ENCODE measurements at regions not wholly inside any gene's neighbourhood (a gene's known extent, or its start where the extent isn't known, plus 50 kb on each side); places are given as distances from the start of the nearest gene placed in this dataset.

GRCh38 chr15:31545257-31545656 is 218.6 kb downstream of the KLF13 start:
- in situ Hi-C loops (cut with HindIII; ENCODE audit: low sequenced_read_pairs) = no loop called here

DNA sequence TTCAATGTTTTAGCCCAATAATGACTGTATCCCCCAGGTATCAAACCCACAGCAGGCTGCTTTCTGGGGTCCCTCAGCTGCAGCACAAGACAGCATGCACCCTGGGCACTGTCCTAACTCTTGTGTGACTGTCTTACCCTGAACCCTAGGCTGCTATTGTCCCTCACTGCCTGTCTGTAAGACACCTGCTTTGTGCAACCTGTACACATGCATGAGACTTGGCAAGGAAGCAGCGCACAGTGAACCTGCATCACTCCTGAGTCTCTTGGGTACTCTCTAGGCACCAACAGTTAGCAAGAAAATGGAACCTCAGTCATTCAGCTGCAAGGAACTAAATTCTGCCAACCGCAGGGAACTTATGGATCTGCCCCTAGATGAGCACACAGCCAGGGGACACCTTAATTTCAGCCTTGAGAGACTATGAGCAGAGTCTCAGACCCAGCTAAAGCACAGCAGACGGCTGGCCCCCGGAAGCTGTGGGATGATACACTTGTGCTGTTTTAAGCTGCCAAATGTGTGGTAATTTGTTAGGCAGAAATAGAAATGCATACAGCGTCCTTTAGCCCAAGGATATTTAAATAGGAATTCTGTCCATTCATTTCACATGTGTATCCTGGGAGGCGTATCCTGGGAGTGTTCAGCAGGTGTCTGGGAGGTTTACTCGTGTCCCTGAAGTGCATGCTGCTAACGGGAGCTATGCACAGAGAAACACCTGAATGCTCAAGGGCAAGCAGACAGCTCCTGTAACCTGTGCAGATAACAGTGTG is 223.8 kb downstream of the KLF13 start:
- in situ Hi-C loops (cut with HindIII; ENCODE audit: low sequenced_read_pairs) = no loop called here

DNA sequence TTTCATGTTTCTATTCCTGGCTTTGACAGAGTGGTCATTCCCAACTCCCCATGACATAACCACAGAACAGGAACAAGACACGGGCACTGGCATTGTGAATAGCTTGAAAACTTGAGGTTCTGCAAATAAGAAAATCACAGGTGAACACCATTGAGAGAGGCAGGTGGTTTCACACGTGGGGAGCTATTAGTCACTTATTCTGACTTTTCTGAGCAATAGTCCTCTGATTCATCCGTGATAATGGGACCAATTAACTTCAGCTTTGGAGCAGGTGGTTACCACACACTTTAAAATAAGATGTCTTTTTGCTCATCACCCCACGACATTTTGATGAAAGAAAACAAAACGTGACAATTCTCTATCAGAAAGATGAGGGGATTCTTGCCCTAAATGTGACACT is 224.7 kb downstream of the KLF13 start:
- in situ Hi-C loops (cut with HindIII; ENCODE audit: low sequenced_read_pairs) = no loop called here

GRCh38 chr15:31552482-31553099 is 226.0 kb downstream of the KLF13 start:
- in situ Hi-C loops (cut with HindIII; ENCODE audit: low sequenced_read_pairs) = no loop called here

DNA sequence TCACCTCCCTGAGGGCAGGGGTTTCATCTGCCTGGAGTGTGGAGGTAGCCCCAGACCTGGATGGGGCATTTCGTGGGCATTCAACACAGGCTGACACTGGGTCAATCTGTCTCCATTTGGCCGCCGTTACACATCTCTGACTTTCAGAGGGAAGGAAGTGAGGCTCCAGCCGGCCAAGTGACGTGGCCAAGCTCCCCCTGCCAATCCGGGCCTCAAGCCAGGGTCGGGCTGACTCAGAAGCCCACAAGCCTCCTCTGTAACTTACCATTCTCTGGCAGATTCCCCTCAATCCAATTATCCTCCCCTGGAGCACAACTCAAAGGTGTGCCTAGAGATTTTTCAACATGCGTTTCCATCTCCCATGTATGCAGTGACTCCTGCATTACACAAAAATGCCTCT is 227.6 kb downstream of the KLF13 start:
- in situ Hi-C loops (cut with HindIII; ENCODE audit: low sequenced_read_pairs) = no loop called here

DNA sequence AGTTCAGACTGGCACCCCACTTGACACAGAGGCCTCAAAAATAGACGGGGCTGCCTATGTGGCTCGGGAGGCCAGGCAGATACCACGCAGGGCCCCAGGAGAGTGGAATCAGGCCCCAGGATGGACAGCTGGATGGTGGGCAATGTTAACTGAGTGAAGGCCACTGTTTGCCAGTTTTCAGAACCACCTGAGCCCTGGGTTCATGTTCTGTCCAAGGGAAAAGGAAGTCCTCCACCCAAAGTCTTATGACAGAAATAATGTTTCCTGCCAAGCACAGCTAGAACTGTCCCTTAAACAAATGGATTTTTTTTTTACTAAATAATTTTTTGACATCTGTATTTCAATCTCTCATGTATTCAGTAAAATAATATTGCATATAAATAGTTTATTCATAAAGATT is 228.4 kb downstream of the KLF13 start:
- in situ Hi-C loops (cut with HindIII; ENCODE audit: low sequenced_read_pairs) = no loop called here

DNA sequence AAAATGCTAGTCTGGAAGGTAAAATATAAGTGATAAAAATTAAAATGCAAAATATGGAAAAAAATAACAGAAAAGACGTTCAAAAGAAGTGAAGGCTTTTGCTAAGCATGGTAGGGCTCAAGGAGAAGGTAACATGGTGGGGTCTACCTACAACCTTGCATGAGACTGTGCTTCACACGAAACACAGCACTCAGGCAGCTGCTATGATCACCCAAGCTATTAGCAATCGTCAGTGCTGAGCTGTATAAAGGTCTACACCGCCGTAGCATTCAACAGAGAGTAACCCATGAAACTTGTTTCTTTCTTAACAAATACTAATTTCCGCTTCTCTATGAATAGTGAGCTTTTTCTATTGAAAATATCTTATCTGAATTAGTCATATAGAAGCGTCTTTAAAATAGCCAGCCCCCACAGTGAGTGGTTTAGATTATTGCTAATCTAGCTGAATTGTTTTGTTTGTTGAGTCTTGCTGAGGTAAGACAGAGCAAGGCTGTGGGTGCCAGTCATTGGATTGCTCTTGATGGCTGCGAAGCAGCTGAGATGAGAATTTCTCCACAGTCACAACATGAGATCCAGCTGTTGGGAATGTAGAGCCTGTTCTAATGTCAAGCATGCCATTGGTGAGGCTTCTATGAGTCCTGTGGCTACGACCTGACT is 230.0 kb downstream of the KLF13 start:
- in situ Hi-C loops (cut with HindIII; ENCODE audit: low sequenced_read_pairs) = no loop called here

DNA sequence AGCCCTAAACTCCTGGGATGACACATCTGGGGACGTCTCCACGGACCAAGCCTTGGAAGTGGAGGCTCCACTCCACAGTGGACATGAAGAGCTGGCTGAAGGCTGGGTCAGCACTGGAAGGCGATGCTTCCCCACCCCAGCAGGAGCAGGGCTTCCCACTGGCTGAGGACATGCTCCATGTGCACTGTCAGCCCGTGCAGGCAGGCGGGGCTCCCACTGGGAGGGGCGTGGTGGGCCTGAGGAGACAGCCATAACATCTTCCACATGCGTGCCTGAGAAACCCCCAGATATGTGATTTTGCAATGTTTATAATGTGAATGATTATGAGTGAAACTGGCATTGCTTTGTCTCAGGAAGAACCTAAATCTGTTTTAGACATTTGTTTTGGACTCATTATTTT is 231.3 kb downstream of the KLF13 start:
- in situ Hi-C loops (cut with HindIII; ENCODE audit: low sequenced_read_pairs) = no loop called here

GRCh38 chr15:31558840-31559239 is 232.2 kb downstream of the KLF13 start:
- in situ Hi-C loops (cut with HindIII; ENCODE audit: low sequenced_read_pairs) = no loop called here

DNA sequence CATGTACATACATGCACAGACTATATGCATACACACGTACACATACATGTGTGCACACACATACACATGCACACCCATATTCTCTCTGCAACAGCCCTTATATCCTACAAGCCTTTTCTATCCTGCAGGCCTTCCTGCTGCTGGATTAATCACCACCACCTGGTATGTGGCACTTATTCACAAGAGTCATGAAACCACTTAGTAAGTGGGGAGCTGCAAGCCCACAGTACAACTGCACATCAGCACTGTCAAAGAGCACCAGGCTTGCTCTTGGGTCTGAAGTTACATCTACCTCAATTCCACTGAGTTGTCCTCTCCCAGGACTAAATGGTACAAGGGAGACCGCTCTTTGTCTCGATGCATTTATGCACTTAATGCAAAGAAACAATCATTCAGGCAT is 233.2 kb downstream of the KLF13 start:
- in situ Hi-C loops (cut with HindIII; ENCODE audit: low sequenced_read_pairs) = no loop called here

GRCh38 chr15:31560643-31561042 is 234.0 kb downstream of the KLF13 start:
- in situ Hi-C loops (cut with HindIII; ENCODE audit: low sequenced_read_pairs) = no loop called here

DNA sequence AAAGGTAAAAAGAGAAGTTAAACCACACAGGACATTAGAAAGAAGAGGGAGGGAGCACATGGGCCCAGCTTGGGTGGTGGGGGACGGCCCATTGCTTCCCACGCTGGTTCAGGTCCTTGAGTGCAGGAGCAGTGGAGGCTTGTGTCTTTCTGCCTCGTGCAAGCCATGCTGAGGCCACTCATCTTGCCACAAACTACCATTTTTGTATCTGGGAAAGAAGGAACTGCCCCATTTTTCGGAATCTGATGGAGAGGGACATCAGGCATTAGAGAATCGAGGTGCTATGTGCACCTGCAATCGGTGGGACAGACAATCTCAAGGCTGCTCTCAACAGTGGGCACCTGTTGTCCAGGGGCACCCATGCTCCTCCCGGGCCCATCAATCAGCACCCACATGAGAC is 234.5 kb downstream of the KLF13 start:
- in situ Hi-C loops (cut with HindIII; ENCODE audit: low sequenced_read_pairs) = no loop called here

DNA sequence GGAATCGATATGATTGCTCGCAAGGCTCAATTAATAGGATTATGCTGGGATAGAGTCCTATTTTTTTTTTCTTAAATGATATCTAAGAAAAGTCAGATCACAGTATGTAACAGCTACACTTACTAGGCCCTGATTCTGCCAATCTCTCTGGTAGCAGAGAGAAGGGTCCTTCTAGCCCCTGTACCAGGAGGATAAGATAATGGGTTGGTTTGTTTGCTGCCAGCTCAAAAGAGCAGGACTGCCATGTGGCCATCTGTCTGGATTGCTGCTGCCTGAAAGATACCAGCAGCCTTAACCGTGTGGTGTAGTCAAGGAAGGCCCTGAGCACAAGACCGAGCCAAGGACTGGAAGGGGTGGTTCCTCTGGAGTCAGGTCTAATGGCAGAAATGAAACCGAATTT is 236.4 kb downstream of the KLF13 start:
- in situ Hi-C loops (cut with HindIII; ENCODE audit: low sequenced_read_pairs) = no loop called here

GRCh38 chr15:31563421-31563820 is 236.8 kb downstream of the KLF13 start:
- in situ Hi-C loops (cut with HindIII; ENCODE audit: low sequenced_read_pairs) = no loop called here

DNA sequence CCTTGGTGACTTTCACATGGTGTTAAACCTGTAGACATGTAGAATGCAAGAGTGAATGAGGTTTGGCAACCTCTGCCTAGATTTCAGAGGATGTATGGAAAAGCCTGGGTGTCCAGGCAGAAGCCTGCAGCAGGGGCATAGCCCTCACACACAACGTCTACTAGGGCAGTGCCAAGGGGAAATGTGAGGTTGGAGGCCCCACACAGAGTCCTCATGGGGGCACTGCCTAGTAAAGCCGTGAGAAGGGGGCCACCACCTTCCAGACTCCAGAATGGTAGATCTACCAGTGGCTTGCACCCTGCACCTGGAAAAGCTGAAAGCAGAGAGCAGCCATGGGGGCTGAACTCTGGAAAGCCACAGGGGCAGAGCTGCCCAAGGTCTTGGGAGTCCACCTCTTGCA is 241.2 kb downstream of the KLF13 start:
- in situ Hi-C loops (cut with HindIII; ENCODE audit: low sequenced_read_pairs) = no loop called here

DNA sequence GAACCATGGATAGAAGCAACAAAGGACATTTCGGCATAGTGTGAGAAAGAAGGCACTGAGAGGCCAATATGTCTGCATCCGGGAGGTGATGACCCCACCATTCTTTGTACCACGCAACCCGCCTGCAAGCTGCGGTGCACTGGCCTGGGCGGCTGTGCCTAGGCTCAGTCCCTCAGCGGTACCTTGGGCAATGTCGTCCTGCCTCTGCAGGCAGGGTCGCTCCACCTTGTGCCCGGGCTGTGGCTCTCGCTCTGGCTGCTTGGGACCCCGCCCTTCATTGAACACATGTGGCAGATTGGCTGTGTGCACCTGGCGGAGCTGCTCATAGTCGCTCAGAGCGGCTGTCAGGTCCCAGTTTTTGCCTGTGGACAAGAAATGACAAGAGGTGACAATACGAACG is 243.2 kb downstream of the KLF13 start:
- in situ Hi-C loops (cut with HindIII; ENCODE audit: low sequenced_read_pairs) = no loop called here

DNA sequence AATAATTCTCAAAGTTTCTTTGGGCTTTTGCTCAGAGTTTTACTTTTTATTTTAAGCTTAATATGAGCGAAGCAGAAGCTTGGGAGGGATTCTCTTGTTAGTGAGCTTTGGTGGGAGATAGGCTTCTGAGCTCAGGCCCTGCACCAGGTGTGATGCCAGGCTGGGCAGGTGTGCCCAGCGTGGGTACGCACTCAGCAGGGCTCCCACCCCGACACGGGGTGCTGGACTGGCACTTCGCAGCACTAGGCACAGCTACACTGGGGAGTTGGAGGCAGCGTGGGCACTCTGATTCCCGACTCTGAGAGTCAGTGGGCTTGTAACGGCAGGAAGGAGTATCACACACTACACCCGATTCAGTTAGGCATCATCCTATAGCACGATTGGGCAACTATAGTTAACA is 244.0 kb downstream of the KLF13 start:
- in situ Hi-C loops (cut with HindIII; ENCODE audit: low sequenced_read_pairs) = no loop called here

- in situ Hi-C loops (cut with HindIII; ENCODE audit: low sequenced_read_pairs) = no loop called here
Measured at GRCh38 chr15:31571676-31572075, 245.0 kb downstream of the KLF13 start.

DNA sequence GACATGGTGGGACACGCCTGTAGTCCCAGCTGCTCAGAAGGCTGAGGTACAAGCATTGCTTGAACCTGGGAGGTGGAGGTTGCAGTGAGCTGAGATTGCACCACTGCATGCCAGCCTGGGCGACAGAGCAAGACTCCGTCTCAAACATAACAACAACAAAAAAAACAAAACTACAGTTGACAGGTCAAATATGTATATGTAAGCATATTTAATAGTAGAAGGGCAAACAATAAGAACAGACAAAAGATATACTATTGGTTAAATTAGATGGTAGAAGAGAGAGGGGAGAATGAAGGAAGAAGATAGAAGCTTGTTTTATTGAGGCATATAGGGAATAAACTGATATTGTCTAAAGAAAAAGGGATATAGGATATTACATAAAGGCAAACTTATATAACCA is 247.1 kb downstream of the KLF13 start:
- in situ Hi-C loops (cut with HindIII; ENCODE audit: low sequenced_read_pairs) = no loop called here

DNA sequence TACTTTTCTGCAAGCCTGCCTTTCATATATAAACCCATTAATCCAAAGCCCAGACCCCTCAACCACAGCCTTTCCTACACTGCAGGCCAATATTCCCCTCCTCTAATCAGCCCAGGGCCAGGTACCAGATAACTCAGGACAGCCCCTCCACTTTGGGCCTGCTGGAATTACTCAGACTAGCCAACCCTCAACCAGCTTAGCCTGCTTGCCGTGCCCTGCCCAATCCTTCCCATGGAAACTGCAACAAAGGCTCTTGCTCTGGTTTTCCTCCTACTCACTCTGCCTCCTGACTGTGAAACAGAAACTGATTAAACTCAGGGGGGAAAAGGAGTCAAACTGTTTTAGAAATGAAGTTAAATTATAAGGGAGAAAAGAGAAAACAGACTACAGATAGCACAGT is 248.1 kb downstream of the KLF13 start:
- in situ Hi-C loops (cut with HindIII; ENCODE audit: low sequenced_read_pairs) = no loop called here

- in situ Hi-C loops (cut with HindIII; ENCODE audit: low sequenced_read_pairs) = no loop called here
Measured at GRCh38 chr15:31577108-31577507, 250.5 kb downstream of the KLF13 start.

- in situ Hi-C loops (cut with HindIII; ENCODE audit: low sequenced_read_pairs) = no loop called here
Measured at GRCh38 chr15:31579282-31579681, 252.6 kb downstream of the KLF13 start.
